H1 (cell line): ENCODE measurements at regions not wholly inside any gene's neighbourhood (a gene's known extent, or its start where the extent isn't known, plus 50 kb on each side); places are given as distances from the start of the nearest gene placed in this dataset.

Experiments used
- CHD1 ChIP-seq: IDR thresholded peaks from 2 replicates; pipeline ENCODE4 v1.6.1; 2012; ENCODE audit warnings: low read depth, low read length, improper control_type of control experiment
- CHD2 ChIP-seq: IDR thresholded peaks from 2 replicates; pipeline ENCODE4 v1.6.1; 2012; ENCODE audit warnings: low read length, improper control_type of control experiment
- HDAC2 ChIP-seq, 2 experiments: fragments of 300-600 bp in 1 of 2; sonication (generic) in 1 of 2; IDR thresholded peaks; 2 replicates each; pipeline ENCODE4 v1.6.1; 2011 to 2012; ENCODE audit warnings: low read depth in 2 of 2, low read length in 2 of 2, mild to moderate bottlenecking in 2 of 2, moderate library complexity in 2 of 2, borderline replicate concordance in 1 of 2, inconsistent platforms in 1 of 2
- SIRT6 ChIP-seq: IDR thresholded peaks from one replicate; pipeline ENCODE4 v1.7.1; 2012; ENCODE audit warnings: low read length, inconsistent platforms
- TEAD4 ChIP-seq: IDR thresholded peaks from 2 replicates; pipeline ENCODE4 v1.6.1; 2012; ENCODE audit warnings: low read depth, low read length, inconsistent platforms, mixed read lengths
- YY1 ChIP-seq: IDR thresholded peaks from 2 replicates; pipeline ENCODE4 v1.6.1; 2011; ENCODE audit warnings: low read depth, mild to moderate bottlenecking, low read length

DNA sequence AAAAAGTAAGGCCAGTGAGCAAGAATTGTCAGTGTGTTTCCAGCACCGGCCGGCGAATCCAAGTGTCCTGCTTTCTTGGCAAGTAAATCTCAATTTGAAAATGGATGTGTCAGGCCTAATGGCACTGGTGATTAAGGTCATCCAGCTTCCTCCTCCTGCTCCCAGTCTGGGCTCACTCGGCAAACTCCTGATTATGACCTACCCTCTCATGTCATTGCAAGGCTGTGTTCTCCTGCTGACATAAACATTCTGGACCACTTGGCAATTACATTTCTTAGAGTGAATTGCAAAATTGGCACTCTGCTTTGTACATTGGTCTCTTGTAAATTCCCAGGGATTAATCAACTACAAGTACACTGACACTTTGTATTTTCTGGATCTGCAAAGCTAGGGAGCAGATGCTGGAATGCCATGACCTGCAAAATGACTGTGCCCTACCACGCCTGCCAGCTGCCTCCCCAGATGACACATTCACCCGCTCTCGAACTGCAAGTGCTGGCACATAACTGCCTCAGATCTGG is 473.8 kb downstream of the KIF20B start (continued):
- TF ChIP-seq YY1, result no peak
- no peak for TF ChIP-seq SIRT6
- no peak for TF ChIP-seq CHD1
- no peak for TF ChIP-seq HDAC2 (IDR thresholded peaks at IDR 0.05; ENCODE audit: borderline replicate concordance in 1 of 2, low read depth in 2 of 2, low read length in 2 of 2)
- no peak for TF ChIP-seq CHD2
- TF ChIP-seq TEAD4, result no peak
- TF ChIP-seq, all 59 proteins: peak for 0
